ENCODE measurements at regions not wholly inside any gene's neighbourhood (a gene's known extent, or its start where the extent isn't known, plus 50 kb on each side); places are given as distances from the start of the nearest gene placed in this dataset.
"Not testable (repeated sequence)": the region's sequence is repeated elsewhere in the genome, so short reads cannot be mapped to it uniquely, and the experiment has no call there.

DNA sequence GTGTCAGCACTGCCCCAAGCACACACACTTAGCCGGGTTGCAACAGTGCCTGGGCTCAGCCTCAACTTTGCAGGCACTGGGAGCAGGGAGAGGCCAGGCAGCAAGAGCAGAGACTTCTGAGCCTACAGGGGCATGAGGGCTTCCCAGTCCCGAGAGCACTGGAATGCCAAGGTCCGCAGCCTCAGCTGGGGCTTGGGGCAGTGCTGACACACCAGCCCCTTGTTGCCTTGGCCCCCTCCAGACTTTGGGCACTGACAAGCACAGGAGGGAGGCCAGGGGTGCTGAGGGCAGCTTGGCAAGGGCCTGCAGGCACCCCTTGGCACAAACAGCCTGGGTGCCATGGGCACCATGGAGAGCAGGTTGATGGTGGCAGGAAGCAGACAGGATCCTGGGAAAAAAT lies 531.1 kb upstream of the SLC39A10 start:
- TF ChIP-seq, protein P1, sequence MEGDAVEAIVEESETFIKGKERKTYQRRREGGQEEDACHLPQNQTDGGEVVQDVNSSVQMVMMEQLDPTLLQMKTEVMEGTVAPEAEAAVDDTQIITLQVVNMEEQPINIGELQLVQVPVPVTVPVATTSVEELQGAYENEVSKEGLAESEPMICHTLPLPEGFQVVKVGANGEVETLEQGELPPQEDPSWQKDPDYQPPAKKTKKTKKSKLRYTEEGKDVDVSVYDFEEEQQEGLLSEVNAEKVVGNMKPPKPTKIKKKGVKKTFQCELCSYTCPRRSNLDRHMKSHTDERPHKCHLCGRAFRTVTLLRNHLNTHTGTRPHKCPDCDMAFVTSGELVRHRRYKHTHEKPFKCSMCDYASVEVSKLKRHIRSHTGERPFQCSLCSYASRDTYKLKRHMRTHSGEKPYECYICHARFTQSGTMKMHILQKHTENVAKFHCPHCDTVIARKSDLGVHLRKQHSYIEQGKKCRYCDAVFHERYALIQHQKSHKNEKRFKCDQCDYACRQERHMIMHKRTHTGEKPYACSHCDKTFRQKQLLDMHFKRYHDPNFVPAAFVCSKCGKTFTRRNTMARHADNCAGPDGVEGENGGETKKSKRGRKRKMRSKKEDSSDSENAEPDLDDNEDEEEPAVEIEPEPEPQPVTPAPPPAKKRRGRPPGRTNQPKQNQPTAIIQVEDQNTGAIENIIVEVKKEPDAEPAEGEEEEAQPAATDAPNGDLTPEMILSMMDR (conservative IDR thresholded peaks at IDR 0.05; ENCODE audit: low read depth, low read length) = not testable (repeated sequence)
- TF ChIP-seq EZH2 (IDR thresholded peaks at IDR 0.05; ENCODE audit: borderline replicate concordance, low read depth, low read length, poor library complexity, severe bottlenecking) = not testable (repeated sequence)
